T-cell (primary cell): ENCODE measurements at regions not wholly inside any gene's neighbourhood (a gene's known extent, or its start where the extent isn't known, plus 50 kb on each side); places are given as distances from the start of the nearest gene placed in this dataset.
"Not testable (repeated sequence)": the region's sequence is repeated elsewhere in the genome, so short reads cannot be mapped to it uniquely, and the experiment has no call there.

Experiments used
- ATAC-seq, 4 experiments: fragments of 200-7000 bp in 3 of 4; fragments of 150-1000 bp in 1 of 4; cut with Tn5 transposase; replicated peaks in 1 of 4; 1 replicate in 3 of 4; 2 replicates in 1 of 4; pipeline ENCODE4 v1.10.0; 2021; ENCODE audit warnings: moderate library complexity in 3 of 4, mild to moderate bottlenecking in 2 of 4, moderate number of reproducible peaks in 1 of 4
- CTCF ChIA-PET, 2 donors: fragments of 300-600 bp; sonication (Branson Sonifier 250); formaldehyde crosslinking; loops; one replicate each; lab custom pipeline; 2022; ENCODE audit warnings: antibody characterized with exemption in 2 of 2; lab: Charles Lee
- POLR2A ChIA-PET, 2 donors: fragments of 300-600 bp; sonication (Branson Sonifier 250); formaldehyde crosslinking; loops; one replicate each; lab custom pipeline; 2022; ENCODE audit warnings: antibody characterized with exemption in 2 of 2; lab: Charles Lee
- DNase-seq, 35 experiments: peaks; one replicate each; pipeline versions ENCODE4 v3.0.0 to v3.0.0-alpha.2; 2013 to 2023
- H3K27ac ChIP-seq: one replicate; pipeline ENCODE4 v1.5.1; 2013; ENCODE audit warnings: low read length
- H3K27me3 ChIP-seq, 2 experiments: replicated peaks in 1 of 2; 1 replicate in 1 of 2; 2 replicates in 1 of 2; pipeline versions ENCODE4 v1.6.1 to v1.7.0; 2013; ENCODE audit warnings: low read length in 1 of 2, mixed read lengths in 1 of 2; ENCODE audit not compliant: control insufficient read depth in 2 of 2, insufficient read depth in 2 of 2; ENCODE audit errors: extremely low read depth in 1 of 2
- H3K36me3 ChIP-seq, 2 donors: 1 replicate in 1 of 2; 2 replicates in 1 of 2; pipeline versions ENCODE4 v1.6.1 to v1.7.0; 2013; ENCODE audit warnings: low read length in 1 of 2; ENCODE audit not compliant: control insufficient read depth in 2 of 2, insufficient read depth in 1 of 2; ENCODE audit errors: extremely low read depth in 1 of 2
- H3K4me1 ChIP-seq, 2 experiments: 1 replicate in 1 of 2; 2 replicates in 1 of 2; pipeline versions ENCODE4 v1.6.1 to v1.7.0; 2013; ENCODE audit warnings: low read length in 2 of 2, mixed read lengths in 1 of 2; ENCODE audit not compliant: insufficient read depth in 2 of 2, control insufficient read depth in 1 of 2; ENCODE audit errors: extremely low read depth in 1 of 2
- H3K4me3 ChIP-seq, 2 donors: 1 replicate in 1 of 2; 2 replicates in 1 of 2; pipeline versions ENCODE4 v1.5.1 to v1.7.0; 2013; ENCODE audit warnings: mild to moderate bottlenecking in 2 of 2, low read length in 1 of 2, moderate library complexity in 1 of 2; ENCODE audit not compliant: control insufficient read depth in 1 of 2; ENCODE audit errors: extremely low read depth in 1 of 2
- H3K9me3 ChIP-seq: 2 replicates; pipeline ENCODE4 v1.7.0; 2013
- H3K27ac Mint-ChIP-seq, 2 donors: one replicate each; pipeline ENCODE4 v1.8.0; 2020 to 2021; ENCODE audit warnings: mild to moderate bottlenecking in 2 of 2, mixed read lengths in 2 of 2
- H3K27me3 Mint-ChIP-seq, 2 donors: one replicate each; pipeline ENCODE4 v1.8.0; 2021 to 2022; ENCODE audit warnings: mixed read lengths in 2 of 2
- H3K36me3 Mint-ChIP-seq: one replicate; pipeline ENCODE4 v1.8.0; 2021; ENCODE audit warnings: mixed read lengths
- H3K4me1 Mint-ChIP-seq, 3 donors: one replicate each; pipeline ENCODE4 v1.8.0; 2020 to 2022; ENCODE audit warnings: mixed read lengths in 3 of 3, mild to moderate bottlenecking in 1 of 3
- H3K4me3 Mint-ChIP-seq, 3 donors: one replicate each; pipeline ENCODE4 v1.8.0; 2020 to 2022; ENCODE audit warnings: mild to moderate bottlenecking in 3 of 3, mixed read lengths in 3 of 3, moderate library complexity in 3 of 3
- H3K9me3 Mint-ChIP-seq, 3 donors: one replicate each; pipeline ENCODE4 v1.8.0; 2020 to 2022; ENCODE audit warnings: mixed read lengths in 3 of 3
- WGBS: methylation state at CpG from one replicate; pipeline ENCODE4 v1.1.5; 2013; ENCODE audit warnings: missing lambda C conversion rate; ENCODE audit not compliant: insufficient coverage; 5-methylcytosine and 5-hydroxymethylcytosine counted together

- ChIA-PET POLR2A (no interaction called here), CTCF (no interaction called here)
- Histone ChIP-seq H3K9me3 (no peaks in the 10 kb centered on the region), H3K27ac (no peak overlapping the region), H3K4me3 (no peak overlapping the region), H3K4me1 (no peaks in the 10 kb centered on the region), H3K27me3 (no peaks in the 10 kb centered on the region), H3K36me3 (no peaks in the 10 kb centered on the region)
- no peak for ATAC-seq
- Mint-ChIP-seq H3K27ac (no peak overlapping the region), H3K27me3 (no peaks in the 10 kb centered on the region), H3K9me3 (peaks cover 7 to 21% (median 8%) of the 10 kb centered on the region in 3 donors), H3K4me1 (no peaks in the 10 kb centered on the region), H3K4me3 (no peak overlapping the region), H3K36me3 (no peaks in the 10 kb centered on the region)
- no peak for DNase-seq
- WGBS: no CpG with 5 or more reads among the region's 2 CpGs
Measured at GRCh38 chr18:66013969-66014368, 263.2 kb downstream of the CDH7 start.

- WGBS: no CpG with 5 or more reads among the region's 3 CpGs
- POLR2A ChIA-PET: no interaction called here
- Mint-ChIP-seq H3K4me3 (no peak overlapping the region), H3K4me1 (no peaks in the 10 kb centered on the region), H3K27me3 (no peaks in the 10 kb centered on the region), H3K9me3 (peaks cover 7 to 26% (median 8%) of the 10 kb centered on the region in 3 donors), H3K27ac (no peak overlapping the region), H3K36me3 (no peaks in the 10 kb centered on the region)
- DNase-seq: no peak
- Histone ChIP-seq H3K27me3 (no peaks in the 10 kb centered on the region), H3K36me3 (no peaks in the 10 kb centered on the region), H3K27ac (no peak overlapping the region), H3K9me3 (no peaks in the 10 kb centered on the region), H3K4me3 (no peak overlapping the region), H3K4me1 (no peaks in the 10 kb centered on the region)
- CTCF ChIA-PET: no interaction called here
- ATAC-seq: no peak
Measured at GRCh38 chr18:66011916-66012315, 261.1 kb downstream of the CDH7 start.

GRCh38 chr18:66005831-66006588, 255.2 kb downstream of the CDH7 start:
- H3K4me3 Mint-ChIP-seq: no peak overlapping the region
- 86% methylated on average over 20 of the region's 28 CpGs for WGBS
- peaks cover 5 to 31% (median 16%) of the 10 kb centered on the region in 3 donors for H3K9me3 Mint-ChIP-seq
- Histone ChIP-seq H3K4me3 (no peak overlapping the region), H3K9me3 (no peaks in the 10 kb centered on the region), H3K27me3 (no peaks in the 10 kb centered on the region), H3K36me3 (no peaks in the 10 kb centered on the region), H3K4me1 (no peaks in the 10 kb centered on the region), H3K27ac (no peak overlapping the region)
- ChIA-PET CTCF (no interaction called here), POLR2A (no interaction called here)
- no peak for DNase-seq
- no peak overlapping the region for H3K27ac Mint-ChIP-seq
- no peaks in the 10 kb centered on the region for H3K4me1 Mint-ChIP-seq
- ATAC-seq: no peak
- no peaks in the 10 kb centered on the region for H3K27me3 Mint-ChIP-seq
- no peaks in the 10 kb centered on the region for H3K36me3 Mint-ChIP-seq

- 82% methylated on average over 3 of the region's 11 CpGs for whole genome bisulfite sequencing
- CTCF ChIA-PET, H3K36me3 Mint-ChIP-seq, H3K4me1 Mint-ChIP-seq, H3K27me3 Mint-ChIP-seq, H3K27ac ChIP-seq, H3K27ac Mint-ChIP-seq, POLR2A ChIA-PET, H3K4me3 ChIP-seq, DNase-seq, H3K36me3 ChIP-seq, H3K9me3 ChIP-seq, H3K4me3 Mint-ChIP-seq, ATAC-seq, H3K27me3 ChIP-seq, H3K4me1 ChIP-seq: not testable (repeated sequence)
- peaks cover 9 to 16% (median 12%) of the 10 kb centered on the region in 3 donors for H3K9me3 Mint-ChIP-seq
Measured at GRCh38 chr18:65998971-65999700, 248.3 kb downstream of the CDH7 start.

- Histone ChIP-seq H3K4me1 (no peaks in the 10 kb centered on the region), H3K27me3 (no peaks in the 10 kb centered on the region), H3K4me3 (no peak overlapping the region), H3K9me3 (no peaks in the 10 kb centered on the region), H3K27ac (no peak overlapping the region), H3K36me3 (no peaks in the 10 kb centered on the region)
- H3K4me1 Mint-ChIP-seq: no peaks in the 10 kb centered on the region
- ChIA-PET POLR2A (no interaction called here), CTCF (no interaction called here)
- DNase-seq: no peak
- peaks cover 5 to 9% (median 7%) of the 10 kb centered on the region in 3 donors for H3K9me3 Mint-ChIP-seq
- ATAC-seq: no peak
- no peaks in the 10 kb centered on the region for H3K27me3 Mint-ChIP-seq
- H3K36me3 Mint-ChIP-seq: no peaks in the 10 kb centered on the region
- no peak overlapping the region for H3K4me3 Mint-ChIP-seq
- H3K27ac Mint-ChIP-seq: no peak overlapping the region
- no CpG with 5 or more reads among the region's 3 CpGs for WGBS
Measured at GRCh38 chr18:65995206-65995605, 244.4 kb downstream of the CDH7 start.

- H3K36me3 Mint-ChIP-seq: no peaks in the 10 kb centered on the region
- H3K4me1 Mint-ChIP-seq: no peaks in the 10 kb centered on the region
- Histone ChIP-seq H3K4me3 (no peak overlapping the region), H3K9me3 (no peaks in the 10 kb centered on the region), H3K27ac (no peak overlapping the region), H3K27me3 (no peaks in the 10 kb centered on the region), H3K4me1 (no peaks in the 10 kb centered on the region), H3K36me3 (no peaks in the 10 kb centered on the region)
- ATAC-seq: no peak
- POLR2A ChIA-PET: no interaction called here
- WGBS: no CpG with 5 or more reads among the region's 2 CpGs
- no peak overlapping the region for H3K4me3 Mint-ChIP-seq
- CTCF ChIA-PET: no interaction called here
- no peak overlapping the region for H3K27ac Mint-ChIP-seq
- peaks cover 5 to 12% (median 9%) of the 10 kb centered on the region in 3 donors for H3K9me3 Mint-ChIP-seq
- no peak for DNase-seq
- no peaks in the 10 kb centered on the region for H3K27me3 Mint-ChIP-seq
Measured at GRCh38 chr18:65994302-65994701, 243.5 kb downstream of the CDH7 start.
